GM12892 (cell line): ENCODE measurements at regions not wholly inside any gene's neighbourhood (a gene's known extent, or its start where the extent isn't known, plus 50 kb on each side); places are given as distances from the start of the nearest gene placed in this dataset.

Source experiments
- POLR2A ChIP-seq: IDR thresholded peaks from 2 replicates; pipeline ENCODE4 v1.6.1; 2011; ENCODE audit warnings: low read depth, low read length, control low read depth
- POLR2AphosphoS5 ChIP-seq: IDR thresholded peaks from 2 replicates; pipeline ENCODE4 v1.6.1; 2011; ENCODE audit warnings: low read depth, low read length, control low read depth

GRCh38 chr3:118102737-118103136, 931.9 kb downstream of the IGSF11 start:
- TF ChIP-seq POLR2A (no peak), POLR2AphosphoS5 (no peak)
